ENCODE measurements at regions not wholly inside any gene's neighbourhood (a gene's known extent, or its start where the extent isn't known, plus 50 kb on each side); places are given as distances from the start of the nearest gene placed in this dataset.

DNA sequence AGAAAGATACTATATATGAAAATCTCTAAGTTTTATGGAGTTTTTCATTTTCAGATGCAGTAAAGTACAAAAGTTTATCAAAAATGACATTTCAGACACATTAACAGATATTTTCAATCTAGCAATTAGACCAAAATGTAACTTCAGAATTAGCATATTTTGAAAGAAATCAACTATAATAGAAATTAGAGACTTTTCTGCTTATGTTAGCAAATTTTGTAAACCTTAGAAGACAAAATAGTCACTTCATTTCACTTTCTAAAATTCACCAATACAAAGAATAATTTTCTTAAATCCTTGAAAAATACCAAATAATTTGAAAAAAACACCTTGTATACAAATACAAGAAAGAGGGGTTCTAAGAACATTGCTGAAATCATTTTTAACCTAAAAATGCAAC, 135.8 kb upstream of the FIBIN start:
- TF ChIP-seq SUZ12 (IDR thresholded peaks at IDR 0.05; ENCODE audit: extremely low read depth, insufficient read depth, insufficient read length) (no peak), YY1 (IDR thresholded peaks at IDR 0.05; ENCODE audit: insufficient read depth, insufficient read length) (no peak), ZNF274 (IDR thresholded peaks at IDR 0.05; ENCODE audit: low read depth, low read length) (no peak)

Measured in NT2/D1 (cell line).